Activated CD8-positive, alpha-beta memory T cell treated with anti-CD3 and anti-CD28 coated beads for 1 hour (primary cell): ENCODE measurements at regions not wholly inside any gene's neighbourhood (a gene's known extent, or its start where the extent isn't known, plus 50 kb on each side); places are given as distances from the start of the nearest gene placed in this dataset.
"Not testable (repeated sequence)": the region's sequence is repeated elsewhere in the genome, so short reads cannot be mapped to it uniquely, and the experiment has no call there.

Source experiments
- DNase-seq, 2 donors: peaks; one replicate each; pipeline ENCODE4 v3.0.0-alpha.2; 2020; ENCODE audit warnings: low read depth in 1 of 2; ENCODE audit errors: extremely low read depth in 1 of 2

GRCh38 chr18:59848002-59848401 lies 51.8 kb upstream of the PMAIP1 start:
- DNase-seq = no peak

GRCh38 chr18:59847491-59847846 lies 52.3 kb upstream of the PMAIP1 start:
- not testable (repeated sequence) for DNase-seq

GRCh38 chr18:59846814-59847490 lies 52.8 kb upstream of the PMAIP1 start:
- no peak for DNase-seq

- no peak for DNase-seq
Observed at GRCh38 chr18:59842947-59843346, 56.8 kb upstream of the PMAIP1 start.

- no peak for DNase-seq
Observed at GRCh38 chr18:59839931-59840685, 59.7 kb upstream of the PMAIP1 start.

GRCh38 chr18:59839246-59839645 lies 60.5 kb upstream of the PMAIP1 start:
- no peak for DNase-seq

GRCh38 chr18:59837586-59837985 lies 62.2 kb upstream of the PMAIP1 start:
- DNase-seq = peak in 1 of 2 donors; percentile 19

GRCh38 chr18:59835605-59836379 lies 64.0 kb upstream of the PMAIP1 start:
- no peak for DNase-seq

- DNase-seq = no peak
Observed at GRCh38 chr18:59834267-59834666, 65.5 kb upstream of the PMAIP1 start.

- no peak for DNase-seq
Observed at GRCh38 chr18:59833785-59834184, 66.0 kb upstream of the PMAIP1 start.

GRCh38 chr18:59823596-59824195 lies 76.1 kb upstream of the PMAIP1 start:
- DNase-seq = no peak

GRCh38 chr18:59822612-59823550 lies 76.9 kb upstream of the PMAIP1 start:
- DNase-seq = no peak

- no peak for DNase-seq
Observed at GRCh38 chr18:59821983-59822382, 77.8 kb upstream of the PMAIP1 start.

GRCh38 chr18:59820663-59821062 lies 79.1 kb upstream of the PMAIP1 start:
- no peak for DNase-seq

- no peak for DNase-seq
Observed at GRCh38 chr18:59818769-59819168, 81.0 kb upstream of the PMAIP1 start.

GRCh38 chr18:59814891-59815290 lies 84.9 kb upstream of the PMAIP1 start:
- no peak for DNase-seq

GRCh38 chr18:59813942-59814341 lies 85.9 kb upstream of the PMAIP1 start:
- no peak for DNase-seq

GRCh38 chr18:59810735-59811520 lies 88.9 kb upstream of the PMAIP1 start:
- DNase-seq = no peak

- no peak for DNase-seq
Observed at GRCh38 chr18:59810183-59810582, 89.6 kb upstream of the PMAIP1 start.

- no peak for DNase-seq
Observed at GRCh38 chr18:59802031-59802430, 97.8 kb upstream of the PMAIP1 start.
